ENCODE measurements at regions not wholly inside any gene's neighbourhood (a gene's known extent, or its start where the extent isn't known, plus 50 kb on each side); places are given as distances from the start of the nearest gene placed in this dataset.

DNA sequence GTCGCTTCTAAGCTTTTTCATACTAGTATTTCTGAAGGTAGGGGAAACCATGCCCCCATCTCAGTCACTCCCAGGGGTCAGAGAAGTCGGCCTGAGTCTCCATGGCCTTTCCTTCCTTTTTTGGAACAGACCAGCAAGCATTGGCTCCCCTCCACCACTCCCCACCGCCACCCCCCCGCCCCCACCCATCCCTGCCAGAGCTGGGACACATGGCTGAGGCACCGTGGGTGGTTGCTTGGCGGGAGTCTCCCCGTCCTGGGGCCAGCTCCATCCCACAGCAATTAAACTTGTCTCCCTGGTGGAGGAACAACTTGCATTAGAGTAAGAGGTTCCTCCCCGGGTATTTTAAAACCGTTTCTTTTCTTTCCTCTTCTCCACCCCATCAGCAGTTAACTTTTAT, 100.8 kb upstream of the TFPI start:
- TF ChIP-seq, protein P1, sequence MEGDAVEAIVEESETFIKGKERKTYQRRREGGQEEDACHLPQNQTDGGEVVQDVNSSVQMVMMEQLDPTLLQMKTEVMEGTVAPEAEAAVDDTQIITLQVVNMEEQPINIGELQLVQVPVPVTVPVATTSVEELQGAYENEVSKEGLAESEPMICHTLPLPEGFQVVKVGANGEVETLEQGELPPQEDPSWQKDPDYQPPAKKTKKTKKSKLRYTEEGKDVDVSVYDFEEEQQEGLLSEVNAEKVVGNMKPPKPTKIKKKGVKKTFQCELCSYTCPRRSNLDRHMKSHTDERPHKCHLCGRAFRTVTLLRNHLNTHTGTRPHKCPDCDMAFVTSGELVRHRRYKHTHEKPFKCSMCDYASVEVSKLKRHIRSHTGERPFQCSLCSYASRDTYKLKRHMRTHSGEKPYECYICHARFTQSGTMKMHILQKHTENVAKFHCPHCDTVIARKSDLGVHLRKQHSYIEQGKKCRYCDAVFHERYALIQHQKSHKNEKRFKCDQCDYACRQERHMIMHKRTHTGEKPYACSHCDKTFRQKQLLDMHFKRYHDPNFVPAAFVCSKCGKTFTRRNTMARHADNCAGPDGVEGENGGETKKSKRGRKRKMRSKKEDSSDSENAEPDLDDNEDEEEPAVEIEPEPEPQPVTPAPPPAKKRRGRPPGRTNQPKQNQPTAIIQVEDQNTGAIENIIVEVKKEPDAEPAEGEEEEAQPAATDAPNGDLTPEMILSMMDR (IDR thresholded peaks at IDR 0.05 in 4 of 5, conservative IDR thresholded peaks at IDR 0.05 in 1 of 5): no peak
- TF ChIP-seq POLR2A (IDR thresholded peaks at IDR 0.05): no peak

Data from gastrocnemius medialis (tissue), 4 donors.